NCI-H1930 (cell line): ENCODE measurements at regions not wholly inside any gene's neighbourhood (a gene's known extent, or its start where the extent isn't known, plus 50 kb on each side); places are given as distances from the start of the nearest gene placed in this dataset.

Experiments
- DNase-seq, 2 experiments: peaks; one replicate each; lab custom pipeline; 2025; lab: John Stamatoyannopoulos, UW

GRCh38 chr2:147468963-147469362 is 375.9 kb upstream of the ACVR2A start:
- DNase-seq: no peak

GRCh38 chr2:147468349-147468748 is 376.5 kb upstream of the ACVR2A start:
- no peak for DNase-seq

- no peak for DNase-seq
These were observed 377.4 kb upstream of the ACVR2A start for GRCh38 chr2:147467441-147467840.

- DNase-seq: no peak
These were observed 380.0 kb upstream of the ACVR2A start for GRCh38 chr2:147464737-147465357.

- DNase-seq: no peak
These were observed 380.8 kb upstream of the ACVR2A start for GRCh38 chr2:147463881-147464520.

- DNase-seq: no peak
These were observed 384.7 kb upstream of the ACVR2A start for GRCh38 chr2:147460155-147460554.

GRCh38 chr2:147456779-147457178 is 388.1 kb upstream of the ACVR2A start:
- DNase-seq: no peak

GRCh38 chr2:147451902-147452515 is 392.8 kb upstream of the ACVR2A start:
- DNase-seq: no peak

GRCh38 chr2:147450661-147451510 is 393.9 kb upstream of the ACVR2A start:
- DNase-seq: peak in 1 of 2 experiments; percentile 12

- peak in 1 of 2 experiments; percentile 2 for DNase-seq
These were observed 395.4 kb upstream of the ACVR2A start for GRCh38 chr2:147449323-147449991.

- no peak for DNase-seq
These were observed 402.0 kb upstream of the ACVR2A start for GRCh38 chr2:147442816-147443215.

- no peak for DNase-seq
These were observed 403.6 kb upstream of the ACVR2A start for GRCh38 chr2:147441182-147441581.

GRCh38 chr2:147440734-147441133 is 404.1 kb upstream of the ACVR2A start:
- peak in 1 of 2 experiments; percentile 18 for DNase-seq

GRCh38 chr2:147439986-147440385 is 404.8 kb upstream of the ACVR2A start:
- no peak for DNase-seq

GRCh38 chr2:147438882-147439281 is 405.9 kb upstream of the ACVR2A start:
- DNase-seq: no peak

GRCh38 chr2:147433822-147434221 is 411.0 kb upstream of the ACVR2A start:
- no peak for DNase-seq

- DNase-seq: no peak
These were observed 414.4 kb upstream of the ACVR2A start for GRCh38 chr2:147430408-147430807.

GRCh38 chr2:147428120-147428747 is 416.6 kb upstream of the ACVR2A start:
- no peak for DNase-seq

GRCh38 chr2:147425437-147426029 is 419.3 kb upstream of the ACVR2A start:
- DNase-seq: no peak

GRCh38 chr2:147424766-147425165 is 420.1 kb upstream of the ACVR2A start:
- DNase-seq: no peak
